Memory B cell (primary cell): ENCODE measurements at regions not wholly inside any gene's neighbourhood (a gene's known extent, or its start where the extent isn't known, plus 50 kb on each side); places are given as distances from the start of the nearest gene placed in this dataset.
"Not testable (repeated sequence)": the region's sequence is repeated elsewhere in the genome, so short reads cannot be mapped to it uniquely, and the experiment has no call there.

Experiments used
- ATAC-seq: fragments of 150-1000 bp; cut with Tn5 transposase; 2 replicates; pipeline ENCODE4 v1.10.0; 2021; ENCODE audit warnings: low read depth, mild to moderate bottlenecking, moderate library complexity
- DNase-seq, 2 donors: peaks; one replicate each; pipeline ENCODE4 v3.0.0; 2022; ENCODE audit warnings: low spot score in 2 of 2
- H3K27ac Mint-ChIP-seq: one replicate; pipeline ENCODE4 v1.8.0; 2022; ENCODE audit warnings: mild to moderate bottlenecking, moderate library complexity, mixed read lengths
- H3K27me3 Mint-ChIP-seq: one replicate; pipeline ENCODE4 v1.8.0; 2022; ENCODE audit warnings: mixed read lengths
- H3K36me3 Mint-ChIP-seq: one replicate; pipeline ENCODE4 v1.8.0; 2022; ENCODE audit warnings: mild to moderate bottlenecking, mixed read lengths
- H3K4me1 Mint-ChIP-seq: one replicate; pipeline ENCODE4 v1.8.0; 2022; ENCODE audit warnings: mixed read lengths
- H3K4me3 Mint-ChIP-seq: one replicate; pipeline ENCODE4 v1.8.0; 2022; ENCODE audit warnings: mild to moderate bottlenecking, moderate library complexity, mixed read lengths
- H3K9me3 Mint-ChIP-seq: one replicate; pipeline ENCODE4 v1.8.0; 2022; ENCODE audit warnings: mixed read lengths

DNA sequence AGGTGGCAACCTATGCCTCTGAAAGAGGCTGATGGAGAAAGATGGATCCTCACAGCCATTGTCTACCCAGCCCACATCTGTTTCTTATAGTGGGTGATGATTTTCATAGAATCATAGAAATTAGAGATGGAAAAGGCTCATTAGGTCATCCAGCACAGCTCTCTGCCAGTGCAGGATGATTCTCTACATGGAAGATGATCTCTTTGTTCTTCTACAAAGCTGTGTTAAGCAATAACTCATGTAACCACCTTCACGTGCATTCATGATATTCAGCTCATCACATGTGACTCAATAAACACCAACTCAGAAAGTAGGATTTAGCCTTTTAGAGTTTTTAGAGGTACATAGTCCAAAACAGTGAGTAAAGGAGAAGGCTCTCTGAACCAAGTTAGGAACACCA is 539.4 kb upstream of the ID2 start:
- DNase-seq = no peak
- no peak overlapping the region for H3K4me3 Mint-ChIP-seq
- peaks cover 4% of the 10 kb centered on the region for H3K9me3 Mint-ChIP-seq
- no peak for ATAC-seq
- peaks cover 3% of the 10 kb centered on the region for H3K27me3 Mint-ChIP-seq
- no peaks in the 10 kb centered on the region for H3K36me3 Mint-ChIP-seq
- no peak overlapping the region for H3K27ac Mint-ChIP-seq
- peaks cover 10% of the 10 kb centered on the region for H3K4me1 Mint-ChIP-seq

DNA sequence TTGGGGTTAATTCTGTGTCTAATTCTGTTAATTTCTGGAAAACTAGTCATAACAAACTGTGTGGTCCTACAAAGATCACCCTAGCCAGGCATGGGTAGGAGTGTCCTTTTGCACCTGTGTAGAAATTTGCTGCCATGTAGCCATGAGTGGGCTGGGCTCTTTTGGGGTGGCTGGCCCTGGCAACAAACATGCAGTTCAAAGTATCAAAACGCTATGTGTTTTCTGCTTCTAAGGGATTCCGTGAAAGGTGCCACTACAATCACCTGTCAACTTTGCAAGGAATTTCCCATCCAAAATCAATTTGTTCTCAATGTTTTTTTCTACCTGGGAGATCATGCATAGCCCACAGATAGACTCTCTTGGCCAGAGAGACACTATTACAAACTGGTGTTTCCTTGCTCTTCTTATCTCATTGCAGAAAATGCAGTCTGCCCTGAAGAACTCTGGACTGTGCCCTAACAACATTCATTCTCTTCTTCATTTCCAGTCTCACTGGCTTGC is 537.7 kb upstream of the ID2 start:
- Mint-ChIP-seq H3K4me3 (no peak overlapping the region), H3K27ac (no peak overlapping the region), H3K36me3 (no peaks in the 10 kb centered on the region), H3K9me3 (peaks cover 1% of the 10 kb centered on the region), H3K4me1 (peaks cover 10% of the 10 kb centered on the region), H3K27me3 (peaks cover 5% of the 10 kb centered on the region)
- ATAC-seq (no peak), DNase-seq (no peak)

DNA sequence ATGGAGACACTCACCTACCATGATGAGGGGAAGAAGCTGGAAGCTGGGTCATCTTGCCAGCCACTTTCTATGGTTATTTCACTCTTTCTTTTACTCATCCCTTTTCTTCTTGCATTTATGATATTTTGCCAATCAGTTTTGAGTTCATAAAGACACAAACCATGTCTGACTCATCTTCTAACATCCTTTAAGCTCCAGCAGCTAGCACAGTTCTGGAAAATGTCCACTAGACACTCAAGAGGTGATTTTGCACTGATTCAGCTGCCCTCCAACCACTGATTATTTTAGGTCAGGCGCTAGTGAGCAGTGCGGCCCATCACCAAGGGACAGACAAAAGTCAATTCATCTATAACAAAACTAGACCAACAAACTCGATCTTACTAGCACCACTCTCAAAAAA is 537.1 kb upstream of the ID2 start:
- DNase-seq (no peak), ATAC-seq (no peak)
- Mint-ChIP-seq H3K36me3 (no peaks in the 10 kb centered on the region), H3K27me3 (peaks cover 6% of the 10 kb centered on the region), H3K4me1 (peaks cover 10% of the 10 kb centered on the region), H3K9me3 (peaks cover 1% of the 10 kb centered on the region), H3K27ac (no peak overlapping the region), H3K4me3 (no peak overlapping the region)

DNA sequence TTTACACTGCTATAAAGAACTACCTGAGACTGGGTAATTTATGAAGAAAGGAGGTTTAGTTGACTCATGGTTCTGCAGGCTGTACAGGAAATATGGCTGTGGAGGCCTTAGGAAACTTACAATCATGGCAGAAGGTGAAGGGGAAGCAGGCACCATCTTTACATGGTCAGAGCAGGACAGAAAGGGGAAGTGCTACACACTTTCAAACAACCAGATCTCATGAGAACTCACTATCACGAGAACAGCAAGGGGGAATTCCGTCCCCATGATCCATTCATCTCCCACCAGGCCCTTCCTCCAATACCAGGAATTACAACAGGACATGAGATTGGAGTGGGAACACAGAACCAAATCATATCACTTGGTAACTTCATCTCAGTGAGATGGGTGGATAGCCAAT is 536.5 kb upstream of the ID2 start:
- peaks cover 10% of the 10 kb centered on the region for H3K27me3 Mint-ChIP-seq
- ATAC-seq = peak; percentile 53
- not testable (repeated sequence) for H3K4me1 Mint-ChIP-seq, H3K9me3 Mint-ChIP-seq, DNase-seq, H3K27ac Mint-ChIP-seq, H3K36me3 Mint-ChIP-seq, H3K4me3 Mint-ChIP-seq

DNA sequence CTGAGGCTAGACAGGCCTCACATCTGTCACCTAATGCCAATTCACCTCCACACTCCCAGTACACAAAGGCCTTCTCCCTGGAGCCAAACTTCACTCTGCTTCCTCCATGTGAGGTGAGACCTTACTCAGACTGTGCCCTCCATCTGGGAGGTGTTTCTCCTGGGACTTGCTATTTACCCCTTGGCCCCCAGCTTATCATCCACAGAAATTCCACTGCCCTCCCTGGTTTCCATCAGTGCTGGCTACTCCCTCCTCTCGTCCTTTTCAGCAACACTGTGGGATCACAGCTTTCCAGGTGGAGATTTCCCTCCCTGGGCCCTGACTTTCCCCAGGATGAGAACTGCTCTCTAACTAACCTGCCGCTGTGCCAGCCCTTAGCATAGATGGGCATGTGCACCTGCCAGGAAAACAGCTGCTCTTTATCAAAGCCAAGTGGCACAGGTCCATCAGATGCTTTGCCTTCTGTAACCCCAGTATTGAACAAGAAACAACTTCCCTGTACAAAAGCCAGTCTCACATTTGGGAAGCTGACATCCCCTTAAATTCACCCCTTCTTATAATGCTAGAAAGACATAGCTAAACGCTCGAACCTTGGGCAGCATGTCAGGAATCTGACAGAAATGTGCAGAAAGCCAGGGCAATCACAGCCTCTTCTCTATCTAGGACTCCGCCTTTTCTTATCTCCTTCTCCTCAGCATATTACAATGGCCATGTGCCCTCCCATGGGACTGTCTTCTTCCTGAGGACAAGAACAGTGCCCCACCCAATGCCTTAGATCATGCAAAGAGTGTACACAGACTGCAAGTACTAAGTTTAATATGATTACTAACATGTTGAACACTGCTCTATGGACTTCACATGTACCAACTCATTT is 535.5 kb upstream of the ID2 start:
- no peak for DNase-seq
- no peak for ATAC-seq
- H3K27ac Mint-ChIP-seq = no peak overlapping the region
- no peaks in the 10 kb centered on the region for H3K36me3 Mint-ChIP-seq
- H3K4me3 Mint-ChIP-seq = no peak overlapping the region
- H3K4me1 Mint-ChIP-seq = peaks cover 10% of the 10 kb centered on the region
- peaks cover 15% of the 10 kb centered on the region for H3K27me3 Mint-ChIP-seq
- H3K9me3 Mint-ChIP-seq = peaks cover 1% of the 10 kb centered on the region

DNA sequence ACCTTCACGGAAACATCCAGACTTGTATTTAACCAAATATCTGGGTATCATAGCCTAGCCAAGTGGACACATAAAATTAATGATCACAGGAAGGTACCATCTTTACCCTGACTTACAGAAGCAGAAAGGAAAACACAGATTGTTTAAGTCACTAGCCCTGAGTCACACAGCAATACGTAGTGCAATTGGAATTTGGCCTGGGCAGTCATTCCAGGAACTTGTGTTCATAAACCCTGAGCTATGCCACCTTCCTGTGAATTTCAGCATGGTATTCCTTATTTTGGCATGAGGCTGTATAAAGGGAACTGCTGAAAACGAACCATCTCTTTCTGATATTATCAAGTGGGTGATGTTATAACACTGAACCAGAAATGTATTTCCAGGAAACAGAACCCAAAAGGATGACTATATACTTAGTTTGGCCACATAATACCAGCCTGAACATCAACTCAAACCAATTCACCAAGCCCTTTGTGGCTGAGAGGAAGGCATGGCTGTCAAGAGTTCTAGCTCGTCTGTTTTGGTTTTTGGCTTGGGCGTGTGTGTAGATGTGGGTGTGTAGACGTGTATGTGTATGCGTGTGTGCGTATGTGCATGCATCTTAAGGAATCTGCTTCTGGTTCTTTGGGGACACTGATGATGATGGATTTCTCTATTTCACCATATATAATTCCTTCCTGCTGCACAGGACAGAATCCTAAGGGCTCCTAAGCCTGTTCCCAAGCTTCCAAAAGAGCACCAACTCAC is 533.4 kb upstream of the ID2 start:
- ATAC-seq = no peak
- no peak for DNase-seq
- H3K27ac Mint-ChIP-seq = no peak overlapping the region

DNA sequence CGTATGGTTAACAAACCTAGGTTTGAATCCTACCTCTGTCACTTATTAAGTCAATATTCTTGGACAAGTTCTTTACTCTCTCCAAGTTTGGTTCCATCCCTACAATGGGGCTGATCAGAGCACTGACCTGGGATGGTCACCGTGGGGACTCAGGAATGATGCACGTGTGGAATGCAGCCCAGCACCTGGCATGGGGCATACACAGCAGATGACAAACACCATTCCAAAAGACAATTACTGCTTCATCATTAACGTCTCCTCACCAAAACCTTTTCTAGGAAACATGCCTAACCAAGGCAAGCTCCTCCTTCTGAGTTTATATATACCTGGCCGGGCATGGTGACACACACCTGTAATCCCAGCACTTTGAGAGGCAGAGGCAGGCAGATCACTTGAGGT is 532.9 kb upstream of the ID2 start:
- H3K9me3 Mint-ChIP-seq = peaks cover 1% of the 10 kb centered on the region

More for the DNA sequence above, 533.4 kb upstream of the ID2 start:
- Mint-ChIP-seq H3K4me3 (no peak overlapping the region), H3K36me3 (no peaks in the 10 kb centered on the region), H3K9me3 (peaks cover 1% of the 10 kb centered on the region), H3K27me3 (peaks cover 21% of the 10 kb centered on the region), H3K4me1 (peaks cover 20% of the 10 kb centered on the region)

DNA sequence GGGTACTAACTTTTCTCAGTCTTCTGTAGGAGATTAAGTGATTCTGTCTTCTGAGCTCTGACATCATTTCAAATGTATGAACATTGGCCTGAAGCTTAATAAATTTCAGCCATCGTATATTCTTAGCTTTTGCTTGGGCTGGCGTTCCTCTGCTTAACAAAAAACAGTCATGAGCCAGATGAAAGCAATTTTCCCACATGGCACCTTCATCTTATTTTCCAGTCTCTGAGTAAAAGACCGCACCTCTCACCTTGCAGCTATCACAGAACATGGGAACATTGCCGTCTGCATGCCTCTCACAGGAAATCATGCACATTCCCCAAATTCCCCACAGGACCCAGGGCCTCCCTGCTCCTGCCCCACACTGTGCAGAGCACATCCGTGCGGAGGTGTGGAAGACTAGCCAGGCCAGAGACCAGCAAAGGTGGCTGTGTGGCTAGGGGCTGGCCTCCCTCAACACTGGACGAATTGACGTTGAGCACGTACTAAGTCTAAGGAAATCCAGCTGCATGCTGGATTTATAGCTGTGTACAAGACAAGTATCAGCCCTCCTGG is 531.8 kb upstream of the ID2 start:
- Mint-ChIP-seq H3K27me3 (peaks cover 27% of the 10 kb centered on the region), H3K27ac (no peak overlapping the region), H3K4me1 (peaks cover 27% of the 10 kb centered on the region), H3K9me3 (no peaks in the 10 kb centered on the region), H3K36me3 (no peaks in the 10 kb centered on the region), H3K4me3 (no peak overlapping the region)
- DNase-seq (no peak), ATAC-seq (no peak)

More for the DNA sequence above, 532.9 kb upstream of the ID2 start:
- no peak for ATAC-seq
- Mint-ChIP-seq H3K4me3 (no peak overlapping the region), H3K27ac (no peak overlapping the region), H3K4me1 (peaks cover 24% of the 10 kb centered on the region), H3K36me3 (no peaks in the 10 kb centered on the region), H3K27me3 (peaks cover 24% of the 10 kb centered on the region)
- no peak for DNase-seq

DNA sequence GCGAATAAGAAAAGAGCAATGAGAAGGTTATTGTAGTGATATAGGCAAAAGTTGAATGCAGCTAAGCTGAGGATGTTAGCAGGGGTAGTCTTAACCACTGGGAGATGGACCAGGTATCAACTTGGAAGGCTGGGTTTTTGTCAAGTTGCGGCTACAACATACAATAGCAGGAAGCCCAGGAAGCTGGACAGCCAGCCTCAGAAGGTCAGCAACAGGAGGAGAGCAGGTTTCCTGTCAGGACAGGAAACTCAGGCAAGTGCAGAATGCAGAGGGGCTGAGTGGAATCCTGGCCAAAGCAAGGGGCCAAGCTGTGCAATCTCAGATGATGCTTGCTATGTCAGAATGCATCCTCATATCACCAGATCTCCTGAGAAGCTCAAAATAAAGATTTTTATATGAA is 530.0 kb upstream of the ID2 start:
- Mint-ChIP-seq H3K9me3 (no peaks in the 10 kb centered on the region), H3K27me3 (peaks cover 29% of the 10 kb centered on the region), H3K27ac (no peak overlapping the region), H3K4me3 (no peak overlapping the region), H3K36me3 (no peaks in the 10 kb centered on the region), H3K4me1 (peaks cover 19% of the 10 kb centered on the region)
- no peak for DNase-seq
- ATAC-seq = no peak

DNA sequence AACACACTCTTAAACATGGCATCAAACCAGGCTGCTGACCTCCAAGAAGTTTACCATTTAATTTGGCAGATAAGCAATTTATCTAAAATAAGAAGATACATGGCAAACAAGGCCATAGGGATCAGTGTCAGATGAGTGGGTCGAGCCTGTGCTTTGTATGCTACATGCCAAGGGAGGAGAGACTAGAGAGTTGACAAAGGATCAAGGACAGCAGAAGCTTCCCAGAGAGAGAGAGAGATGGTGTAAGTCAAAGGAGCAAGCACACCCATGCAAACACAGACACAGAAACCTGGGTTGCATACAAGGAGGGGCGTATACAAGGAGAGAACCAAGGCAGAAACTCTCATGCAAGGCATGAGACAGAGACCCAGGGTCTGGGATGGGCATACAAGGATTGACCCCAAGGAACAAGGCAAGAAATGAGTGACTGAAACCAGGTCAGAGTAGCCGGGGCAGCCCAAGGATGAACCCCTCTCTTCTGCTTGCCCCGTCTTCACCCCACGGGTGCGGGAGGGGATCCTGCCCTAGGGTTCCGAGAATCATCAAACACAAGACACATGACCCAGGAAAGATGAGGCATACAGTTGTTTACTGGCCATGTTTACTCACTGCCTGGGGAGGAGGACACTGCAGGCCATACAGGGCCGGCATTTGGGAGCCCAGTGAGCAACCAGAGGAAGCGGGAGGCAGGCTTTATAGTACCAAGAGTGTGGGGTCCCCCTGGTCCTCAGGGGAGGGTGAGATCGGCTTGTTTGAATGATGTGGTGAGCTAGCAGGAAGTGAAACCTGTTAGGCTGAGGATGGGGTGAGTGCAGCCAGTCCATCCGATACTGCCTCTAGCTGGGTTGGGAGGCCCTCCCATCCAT is 529.2 kb upstream of the ID2 start:
- Mint-ChIP-seq H3K36me3 (no peaks in the 10 kb centered on the region), H3K27me3 (peaks cover 29% of the 10 kb centered on the region), H3K4me1 (peaks cover 18% of the 10 kb centered on the region), H3K4me3 (no peak overlapping the region), H3K9me3 (peaks cover 1% of the 10 kb centered on the region), H3K27ac (no peak overlapping the region)
- ATAC-seq (peak; percentile 97), DNase-seq (peak; percentile 25)

DNA sequence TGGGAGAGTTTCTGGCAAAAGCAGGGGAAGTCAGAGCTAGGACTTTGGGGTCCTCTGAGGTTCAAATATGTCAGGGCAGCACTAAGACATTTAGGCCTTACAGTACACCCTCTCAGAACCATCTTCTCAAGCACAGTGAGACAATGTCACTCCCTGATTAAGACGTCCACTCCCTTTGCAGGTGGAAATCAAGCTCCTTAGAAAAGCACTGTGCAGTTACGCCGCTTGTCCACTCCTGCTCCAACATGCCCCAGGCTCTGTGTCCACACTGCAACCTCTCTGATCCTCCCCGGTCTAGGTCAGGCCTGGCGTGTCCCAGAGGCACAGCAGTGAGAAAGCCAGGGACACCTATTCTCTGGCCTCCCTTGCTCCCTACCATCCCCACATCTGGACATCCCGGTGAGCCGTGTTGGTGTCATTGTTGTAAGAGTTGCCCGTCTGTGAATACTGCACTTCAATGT is 528.6 kb upstream of the ID2 start:
- peaks cover 29% of the 10 kb centered on the region for H3K27me3 Mint-ChIP-seq
- H3K36me3 Mint-ChIP-seq = no peaks in the 10 kb centered on the region
- DNase-seq (no peak), ATAC-seq (peak; percentile 8)
- H3K27ac Mint-ChIP-seq = no peak overlapping the region
- H3K9me3 Mint-ChIP-seq = peaks cover 3% of the 10 kb centered on the region
- H3K4me1 Mint-ChIP-seq = peaks cover 18% of the 10 kb centered on the region
- no peak overlapping the region for H3K4me3 Mint-ChIP-seq

DNA sequence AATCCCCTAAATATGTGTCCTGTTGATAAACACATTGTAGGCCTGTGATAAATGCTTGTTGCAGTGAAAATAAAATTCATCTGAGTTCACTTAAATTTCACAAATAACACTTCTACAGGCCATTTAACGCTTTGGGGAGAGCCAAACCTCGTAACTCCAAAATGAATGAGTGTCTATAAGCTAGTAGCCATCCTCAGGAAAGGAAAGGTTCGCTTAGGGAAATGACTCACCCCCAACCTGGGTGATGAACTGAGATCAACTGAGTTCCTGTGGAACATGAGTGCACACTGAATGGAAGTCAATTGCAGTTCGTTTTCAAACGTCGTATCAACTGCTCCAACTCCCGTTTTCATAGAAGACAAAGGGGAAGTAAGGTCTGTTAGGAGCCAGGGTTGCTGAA is 527.6 kb upstream of the ID2 start:
- H3K9me3 Mint-ChIP-seq = peaks cover 3% of the 10 kb centered on the region
- DNase-seq (no peak), ATAC-seq (no peak)
- H3K27me3 Mint-ChIP-seq = peaks cover 23% of the 10 kb centered on the region
- no peaks in the 10 kb centered on the region for H3K36me3 Mint-ChIP-seq
- no peak overlapping the region for H3K4me3 Mint-ChIP-seq
- H3K4me1 Mint-ChIP-seq = peaks cover 18% of the 10 kb centered on the region
- no peak overlapping the region for H3K27ac Mint-ChIP-seq

DNA sequence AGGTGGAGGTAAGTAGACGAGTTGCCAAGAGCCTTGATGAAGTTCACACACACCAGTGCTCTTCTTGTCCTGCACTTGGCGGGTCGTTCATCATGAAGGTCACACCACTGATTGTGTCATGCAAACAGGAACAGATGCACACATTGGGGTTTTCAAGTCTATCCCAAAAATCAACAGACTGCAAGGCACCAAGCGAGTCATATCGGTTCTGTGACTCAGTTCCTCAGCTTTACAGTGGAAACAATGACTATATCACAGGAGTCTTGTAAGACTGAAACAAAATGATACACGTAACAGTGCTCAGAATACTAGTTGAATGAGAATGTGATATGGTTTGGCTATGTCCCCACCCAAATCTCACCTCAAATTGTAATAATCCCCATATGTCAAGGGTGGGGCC is 526.9 kb upstream of the ID2 start:
- Mint-ChIP-seq H3K36me3 (no peaks in the 10 kb centered on the region), H3K27me3 (peaks cover 26% of the 10 kb centered on the region), H3K4me3 (no peak overlapping the region), H3K27ac (no peak overlapping the region), H3K9me3 (peaks cover 3% of the 10 kb centered on the region), H3K4me1 (peaks cover 18% of the 10 kb centered on the region)
- ATAC-seq (no peak), DNase-seq (no peak)
